IMR-90 (cell line): ENCODE measurements at regions not wholly inside any gene's neighbourhood (a gene's known extent, or its start where the extent isn't known, plus 50 kb on each side); places are given as distances from the start of the nearest gene placed in this dataset.

Experiments used
- ATAC-seq: fragments of 200-7000 bp; cut with Tn5 transposase; 2 replicates; pipeline ENCODE4 v1.9.1; 2020; ENCODE audit warnings: low read depth, mild to moderate bottlenecking, moderate library complexity
- BruUV-seq: library from RNA; stranded (reverse); fragments of 400-500 nt; replicated peaks from 2 replicates; lab custom pipeline; 2021; lab: Mats Ljungman, UMichigan
- CTCF ChIA-PET: fragments of 300-600 bp; formaldehyde crosslinking; extraction: SDS; loops from one replicate; lab custom pipeline; 2021; ENCODE audit warnings: antibody characterized with exemption; lab: Yijun Ruan, JAX
- POLR2A ChIA-PET: fragments of 300-600 bp; sonication (Branson Sonifier 250); formaldehyde crosslinking; loops from one replicate; lab custom pipeline; 2022; ENCODE audit warnings: antibody characterized with exemption; ENCODE audit not compliant: unreplicated experiment; lab: Charles Lee
- DNase-seq: peaks from one replicate; pipeline ENCODE4 v3.0.0; 2013
- H2AFZ ChIP-seq: replicated peaks from 2 replicates; pipeline ENCODE3; 2013; ENCODE audit warnings: low read length, mild to moderate bottlenecking; ENCODE audit not compliant: poor library complexity
- H2AK5ac ChIP-seq: 2 replicates; pipeline ENCODE4 v1.6.1; 2013; ENCODE audit warnings: low read depth, low read length, inconsistent platforms
- H2AK9ac ChIP-seq: replicated peaks from 2 replicates; pipeline ENCODE3; 2013; ENCODE audit warnings: mild to moderate bottlenecking, low read depth, low read length, moderate library complexity; ENCODE audit not compliant: poor library complexity
- H2BK120ac ChIP-seq: 2 replicates; pipeline ENCODE4 v1.6.1; 2013; ENCODE audit warnings: low read depth, low read length, inconsistent platforms
- H2BK15ac ChIP-seq: 3 replicates; pipeline ENCODE4 v1.6.1; 2013; ENCODE audit warnings: low read depth, low read length, inconsistent platforms
- H2BK20ac ChIP-seq: 2 replicates; pipeline ENCODE4 v1.6.1; 2013; ENCODE audit warnings: low read depth, mild to moderate bottlenecking, inconsistent platforms, low read length, moderate library complexity
- H2BK5ac ChIP-seq: 2 replicates; pipeline ENCODE4 v1.6.1; 2013; ENCODE audit warnings: mild to moderate bottlenecking, low read depth, low read length, inconsistent platforms; ENCODE audit not compliant: poor library complexity, severe bottlenecking
- H3K14ac ChIP-seq: replicated peaks from 2 replicates; pipeline ENCODE4 v1.6.1; 2013; ENCODE audit warnings: low read depth, low read length, inconsistent platforms
- H3K18ac ChIP-seq: 2 replicates; pipeline ENCODE4 v1.6.1; 2013; ENCODE audit warnings: low read depth, low read length, control low read depth
- H3K23ac ChIP-seq: 2 replicates; pipeline ENCODE4 v1.6.1; 2013; ENCODE audit warnings: low read depth, low read length, inconsistent platforms
- H3K27ac ChIP-seq: 2 replicates; pipeline ENCODE4 v1.5.1; 2013; ENCODE audit warnings: mild to moderate bottlenecking, control low read depth, low read length; ENCODE audit not compliant: insufficient read depth
- H3K27me3 ChIP-seq: 2 replicates; pipeline ENCODE4 v1.6.1; 2013; ENCODE audit warnings: low read length; ENCODE audit not compliant: control insufficient read depth, insufficient read depth
- H3K36me3 ChIP-seq: 2 replicates; pipeline ENCODE4 v1.6.1; 2013; ENCODE audit warnings: low read length, mixed read lengths; ENCODE audit not compliant: control insufficient read depth, insufficient read depth
- H3K4ac ChIP-seq: 2 replicates; pipeline ENCODE4 v1.6.1; 2013; ENCODE audit warnings: low read depth, low read length, inconsistent platforms
- H3K4me1 ChIP-seq: 2 replicates; pipeline ENCODE4 v1.6.1; 2013; ENCODE audit warnings: low read length, mixed read lengths; ENCODE audit not compliant: control insufficient read depth, insufficient read depth
- H3K4me2 ChIP-seq: 2 replicates; pipeline ENCODE4 v1.6.1; 2013; ENCODE audit warnings: low read depth, mild to moderate bottlenecking, control low read depth, low read length, moderate library complexity
- H3K4me3 ChIP-seq: 2 replicates; pipeline ENCODE4 v1.5.1; 2013; ENCODE audit warnings: low read depth, mild to moderate bottlenecking, control low read depth, low read length, moderate library complexity; ENCODE audit not compliant: insufficient read depth
- H3K56ac ChIP-seq: 2 replicates; pipeline ENCODE4 v1.6.1; 2013; ENCODE audit warnings: low read length, inconsistent platforms; ENCODE audit not compliant: insufficient read depth; ENCODE audit errors: extremely low read depth
- H3K79me1 ChIP-seq, 2 experiments: 2 replicates each; pipeline ENCODE4 v1.6.1; 2013; ENCODE audit warnings: low read length in 2 of 2, inconsistent platforms in 1 of 2, low read depth in 1 of 2
- H3K9ac ChIP-seq: 2 replicates; pipeline ENCODE4 v1.6.1; 2013; ENCODE audit warnings: low read depth, low read length, control low read depth
- H3K9me1 ChIP-seq: 2 replicates; pipeline ENCODE4 v1.6.1; 2013; ENCODE audit warnings: low read length, inconsistent platforms; ENCODE audit not compliant: insufficient read depth
- H3K9me3 ChIP-seq: 2 replicates; pipeline ENCODE4 v1.6.1; 2013; ENCODE audit warnings: low read length; ENCODE audit not compliant: control insufficient read depth, insufficient read depth
- H4K20me1 ChIP-seq: 2 replicates; pipeline ENCODE4 v1.6.1; 2013; ENCODE audit warnings: low read length, inconsistent platforms; ENCODE audit not compliant: insufficient read depth
- H4K5ac ChIP-seq: 2 replicates; pipeline ENCODE4 v1.6.1; 2013; ENCODE audit warnings: mild to moderate bottlenecking, low read depth, low read length, control low read depth
- H4K8ac ChIP-seq, 2 experiments: 2 replicates each; pipeline ENCODE4 v1.6.1; 2013; ENCODE audit warnings: low read depth in 2 of 2, low read length in 2 of 2, control low read depth in 1 of 2, inconsistent platforms in 1 of 2
- H4K91ac ChIP-seq: 2 replicates; pipeline ENCODE4 v1.6.1; 2013; ENCODE audit warnings: low read depth, low read length, inconsistent platforms; ENCODE audit not compliant: insufficient read depth
- CHD1 ChIP-seq: IDR thresholded peaks from 2 replicates; pipeline ENCODE4 v1.6.1; 2012; ENCODE audit warnings: low read depth, low read length, improper control_type of control experiment
- WGBS, 2 experiments: methylation state at CpG; one replicate each; pipeline versions ENCODE4 v1.1.5 to v1.1.7; 2013; ENCODE audit warnings: missing lambda C conversion rate in 2 of 2; ENCODE audit not compliant: insufficient read length in 1 of 2; ENCODE audit errors: extremely low coverage in 2 of 2; 5-methylcytosine and 5-hydroxymethylcytosine counted together
- dilution Hi-C: fragments of 300-500 bp; cut with HindIII; formaldehyde crosslinking; loops from one replicate; pipeline ENCODE4 v1.14.3; 2018; ENCODE audit warnings: low sequenced_read_pairs; ENCODE audit not compliant: unreplicated experiment
- in situ Hi-C: fragments of 300-500 bp; cut with MboI; formaldehyde crosslinking; loops from 3 replicates; pipeline ENCODE4 v1.14.3; 2019; ENCODE audit warnings: low sequenced_read_pairs, inconsistent platforms, mixed read lengths
- intact Hi-C: fragments of 100-400 bp; cut with micrococcal nuclease; formaldehyde crosslinking; loops from 2 replicates; pipeline ENCODE4 v1.10.0; 2022

GRCh38 chr15:99481113-99481950 lies 84.5 kb upstream of the MEF2A start:
- Histone ChIP-seq H3K4me2 (no peak overlapping the region), H3K9me1 (peaks cover 20% of the 10 kb centered on the region), H2BK5ac (no peak overlapping the region), H3K4ac (0 out of 2 replicates have a peak overlapping the region, but pooled peaks have one; percentile 8), H4K91ac (no peak overlapping the region), H3K36me3 (no peaks in the 10 kb centered on the region), H2BK120ac (no peak overlapping the region), H2BK20ac (no peak overlapping the region), H3K18ac (no peak overlapping the region), H3K9ac (no peak overlapping the region), H2AFZ (no peak overlapping the region), H2BK15ac (no peak overlapping the region), H3K56ac (no peak overlapping the region), H2AK9ac (no peak overlapping the region), H3K27me3 (no peaks in the 10 kb centered on the region), H4K5ac (no peak overlapping the region), H4K20me1 (no peaks in the 10 kb centered on the region), H3K27ac (no peak overlapping the region), H3K4me1 (peaks cover 17% of the 10 kb centered on the region), H3K79me1 (peaks cover 0 to 6% of the 10 kb centered on the region in 2 experiments; a peak in 1 of 4 replicates), H4K8ac (no peak overlapping the region), H3K14ac (no peak overlapping the region), H3K9me3 (peaks cover 3% of the 10 kb centered on the region), H3K4me3 (no peak overlapping the region), H2AK5ac (no peak overlapping the region), H3K23ac (no peak overlapping the region)
- WGBS, 2 experiments: 64% methylated on average over 2 of the region's 8 CpGs; no CpG with 5 or more reads in 1 of the 2 experiments
- DNase-seq (no peak), ATAC-seq (no peak)
- intact Hi-C loops (no loop called here), dilution Hi-C loops (no loop called here), in situ Hi-C loops (no loop called here)
- no TSS peak for BruUV-seq
- ChIA-PET POLR2A (no interaction called here), CTCF (interaction anchor here (0.6 kb wide), 1 partner anchor 110 kb away, joined by 3 read pairs; no protein-coding TSS in a partner anchor)
- TF ChIP-seq CHD1: no peak
